ENCODE measurements at regions not wholly inside any gene's neighbourhood (a gene's known extent, or its start where the extent isn't known, plus 50 kb on each side); places are given as distances from the start of the nearest gene placed in this dataset.
"Not testable (repeated sequence)": the region's sequence is repeated elsewhere in the genome, so short reads cannot be mapped to it uniquely, and the experiment has no call there.

DNA sequence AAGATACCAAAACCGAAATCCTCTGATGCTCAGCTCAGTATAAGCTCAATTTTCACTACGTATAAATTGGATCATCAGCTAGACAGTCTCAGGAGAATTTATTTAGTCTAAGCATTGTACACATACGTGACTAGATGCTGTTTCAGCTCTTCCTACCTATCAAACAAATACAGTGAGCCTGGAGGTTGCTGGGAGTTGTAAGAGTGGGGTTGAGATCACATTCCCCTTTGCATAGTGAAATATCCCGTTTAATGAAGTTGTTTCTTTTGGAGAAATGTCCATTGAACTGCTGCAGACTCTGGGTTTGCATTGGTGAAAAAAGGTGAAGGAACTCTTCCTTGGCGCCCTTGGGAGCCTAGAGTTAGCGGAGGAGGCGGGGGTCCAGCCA, 68.9 kb upstream of the GJB6 start:
- DNase-seq (no peak), FAIRE-seq (no peak), ATAC-seq (no peak)
- Histone ChIP-seq H3K36me3 (no peaks in the 10 kb centered on the region), H3K9me3 (no peaks in the 10 kb centered on the region), H3K27me3 (peaks cover 0 to 13% (median 4%) of the 10 kb centered on the region in 4 donors), H3K4me3 (no peak overlapping the region), H3K27ac (no peak overlapping the region), H3K4me1 (no peaks in the 10 kb centered on the region)
- intact Hi-C loops (cut with DNase I) = no loop called here
- 65 to 75% methylated on average over 7 of the region's 7 CpGs for WGBS, 2 donors
- TF ChIP-seq, protein P1, sequence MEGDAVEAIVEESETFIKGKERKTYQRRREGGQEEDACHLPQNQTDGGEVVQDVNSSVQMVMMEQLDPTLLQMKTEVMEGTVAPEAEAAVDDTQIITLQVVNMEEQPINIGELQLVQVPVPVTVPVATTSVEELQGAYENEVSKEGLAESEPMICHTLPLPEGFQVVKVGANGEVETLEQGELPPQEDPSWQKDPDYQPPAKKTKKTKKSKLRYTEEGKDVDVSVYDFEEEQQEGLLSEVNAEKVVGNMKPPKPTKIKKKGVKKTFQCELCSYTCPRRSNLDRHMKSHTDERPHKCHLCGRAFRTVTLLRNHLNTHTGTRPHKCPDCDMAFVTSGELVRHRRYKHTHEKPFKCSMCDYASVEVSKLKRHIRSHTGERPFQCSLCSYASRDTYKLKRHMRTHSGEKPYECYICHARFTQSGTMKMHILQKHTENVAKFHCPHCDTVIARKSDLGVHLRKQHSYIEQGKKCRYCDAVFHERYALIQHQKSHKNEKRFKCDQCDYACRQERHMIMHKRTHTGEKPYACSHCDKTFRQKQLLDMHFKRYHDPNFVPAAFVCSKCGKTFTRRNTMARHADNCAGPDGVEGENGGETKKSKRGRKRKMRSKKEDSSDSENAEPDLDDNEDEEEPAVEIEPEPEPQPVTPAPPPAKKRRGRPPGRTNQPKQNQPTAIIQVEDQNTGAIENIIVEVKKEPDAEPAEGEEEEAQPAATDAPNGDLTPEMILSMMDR (IDR thresholded peaks at IDR 0.05) = no peak

GRCh38 chr13:20297181-20297580, 65.1 kb upstream of the GJB6 start:
- H3K4me3 ChIP-seq = no peak overlapping the region
- H3K36me3 ChIP-seq = no peaks in the 10 kb centered on the region
- no peak for FAIRE-seq
- WGBS, 2 donors = 42 to 53% methylated on average over 3 of the region's 3 CpGs
- no peak for DNase-seq
- H3K27me3 ChIP-seq = peaks cover 0 to 11% (median 4%) of the 10 kb centered on the region in 4 donors
- TF ChIP-seq, protein P1 (IDR thresholded peaks at IDR 0.05) = no peak
- H3K4me1 ChIP-seq = no peaks in the 10 kb centered on the region
- H3K9me3 ChIP-seq = no peaks in the 10 kb centered on the region
- no peak overlapping the region for H3K27ac ChIP-seq
- ATAC-seq = no peak
- intact Hi-C loops (cut with DNase I) = no loop called here

GRCh38 chr13:20295956-20296355, 63.8 kb upstream of the GJB6 start:
- no peak for DNase-seq

DNA sequence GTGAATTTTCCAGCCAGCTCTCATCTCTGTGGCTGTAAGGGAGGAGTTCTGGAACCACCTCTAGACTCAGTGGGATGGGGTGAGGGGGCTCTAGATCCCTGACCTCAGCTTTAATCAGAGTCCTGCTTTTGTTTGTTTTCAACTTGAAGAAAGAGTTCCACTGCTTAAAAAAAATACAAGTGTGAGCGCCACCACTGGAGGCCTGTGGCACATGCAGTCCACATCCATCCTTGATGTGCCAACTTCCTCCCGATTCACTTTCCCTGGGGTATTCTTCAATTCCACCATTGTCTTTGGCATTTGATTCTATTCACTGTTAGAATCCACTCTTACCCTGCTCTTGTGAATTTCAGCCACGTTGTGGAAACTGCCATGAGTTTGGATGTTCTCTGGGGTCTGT, 62.4 kb upstream of the GJB6 start:
- intact Hi-C loops (cut with DNase I) = no loop called here
- no peaks in the 10 kb centered on the region for H3K27me3 ChIP-seq
- TF ChIP-seq, protein P1 (IDR thresholded peaks at IDR 0.05) = no peak
- ATAC-seq (no peak), FAIRE-seq (no peak), DNase-seq (no peak)
- H3K4me3 ChIP-seq = no peak overlapping the region
- H3K4me1 ChIP-seq = no peaks in the 10 kb centered on the region
- 52 to 55% methylated on average over 3 of the region's 3 CpGs for WGBS, 2 donors
- H3K36me3 ChIP-seq = no peaks in the 10 kb centered on the region
- H3K9me3 ChIP-seq = no peaks in the 10 kb centered on the region
- no peak overlapping the region for H3K27ac ChIP-seq

More at GRCh38 chr13:20295956-20296355, 63.8 kb upstream of the GJB6 start:
- peaks cover 0 to 3% (median under 1%) of the 10 kb centered on the region in 4 donors for H3K27me3 ChIP-seq
- ATAC-seq = no peak
- H3K9me3 ChIP-seq = no peaks in the 10 kb centered on the region
- H3K4me1 ChIP-seq = no peaks in the 10 kb centered on the region
- H3K4me3 ChIP-seq = no peak overlapping the region
- TF ChIP-seq, protein P1 (IDR thresholded peaks at IDR 0.05) = no peak
- no peak overlapping the region for H3K27ac ChIP-seq
- no peaks in the 10 kb centered on the region for H3K36me3 ChIP-seq
- FAIRE-seq = no peak
- 70 to 71% methylated on average over 8 of the region's 8 CpGs for WGBS, 2 donors
- intact Hi-C loops (cut with DNase I) = no loop called here

GRCh38 chr13:20292301-20292700, 60.2 kb upstream of the GJB6 start:
- 92 to 99% methylated on average over 11 to 30 of the region's 30 CpGs for WGBS, 2 donors
- DNase-seq; H3K27ac ChIP-seq; H3K36me3 ChIP-seq; FAIRE-seq; intact Hi-C loops (cut with DNase I); H3K4me1 ChIP-seq; H3K4me3 ChIP-seq; ATAC-seq; H3K9me3 ChIP-seq; H3K27me3 ChIP-seq: not testable (repeated sequence)

GRCh38 chr13:20291675-20292074, 59.6 kb upstream of the GJB6 start:
- no peak overlapping the region for H3K4me3 ChIP-seq
- 67 to 76% methylated on average over 5 of the region's 5 CpGs for WGBS, 2 donors
- no peak for ATAC-seq

More at GRCh38 chr13:20291675-20292074, 59.6 kb upstream of the GJB6 start:
- Histone ChIP-seq H3K36me3 (no peaks in the 10 kb centered on the region), H3K27ac (no peak overlapping the region), H3K9me3 (no peaks in the 10 kb centered on the region), H3K27me3 (no peaks in the 10 kb centered on the region), H3K4me1 (no peaks in the 10 kb centered on the region)
- FAIRE-seq = no peak
- TF ChIP-seq, protein P1 (IDR thresholded peaks at IDR 0.05) = no peak
- no peak for DNase-seq
- intact Hi-C loops (cut with DNase I) = no loop called here

All from pancreas (tissue), 10 donors.